Bronchial epithelial cell (primary cell): ENCODE measurements at regions not wholly inside any gene's neighbourhood (a gene's known extent, or its start where the extent isn't known, plus 50 kb on each side); places are given as distances from the start of the nearest gene placed in this dataset.

Source experiments
- DNase-seq: peaks from one replicate; pipeline ENCODE4 v3.0.0-alpha.2; 2010; ENCODE audit warnings: low read depth
- FAIRE-seq: peaks from 2 replicates; lab custom pipeline; 2011; peaks lifted over from hg19 to GRCh38; lab: Jason Lieb, UNC
- H3K27me3 ChIP-seq: 2 replicates; pipeline ENCODE4 v1.5.1; 2011; ENCODE audit warnings: low read length; ENCODE audit not compliant: control insufficient read depth, insufficient read depth
- H3K36me3 ChIP-seq: 2 replicates; pipeline ENCODE4 v1.5.1; 2011; ENCODE audit warnings: low read length; ENCODE audit not compliant: control insufficient read depth, insufficient read depth
- H3K4me3 ChIP-seq: 2 replicates; pipeline ENCODE4 v1.5.1; 2011; ENCODE audit warnings: mild to moderate bottlenecking, low read depth, low read length, control low read depth
- TF ChIP-seq, protein P1 (sequence below): IDR thresholded peaks from 2 replicates; pipeline ENCODE4 v1.5.1; 2011; ENCODE audit warnings: mild to moderate bottlenecking, moderate library complexity, low read length, control low read depth, inconsistent platforms; ENCODE audit not compliant: insufficient read depth, severe bottlenecking

GRCh38 chr4:180098586-180098985 lies 2144.6 kb upstream of the TENM3 start:
- FAIRE-seq (no peak), DNase-seq (no peak)
- no peak overlapping the region for H3K4me3 ChIP-seq
- no peaks in the 10 kb centered on the region for H3K36me3 ChIP-seq
- TF ChIP-seq, protein P1, sequence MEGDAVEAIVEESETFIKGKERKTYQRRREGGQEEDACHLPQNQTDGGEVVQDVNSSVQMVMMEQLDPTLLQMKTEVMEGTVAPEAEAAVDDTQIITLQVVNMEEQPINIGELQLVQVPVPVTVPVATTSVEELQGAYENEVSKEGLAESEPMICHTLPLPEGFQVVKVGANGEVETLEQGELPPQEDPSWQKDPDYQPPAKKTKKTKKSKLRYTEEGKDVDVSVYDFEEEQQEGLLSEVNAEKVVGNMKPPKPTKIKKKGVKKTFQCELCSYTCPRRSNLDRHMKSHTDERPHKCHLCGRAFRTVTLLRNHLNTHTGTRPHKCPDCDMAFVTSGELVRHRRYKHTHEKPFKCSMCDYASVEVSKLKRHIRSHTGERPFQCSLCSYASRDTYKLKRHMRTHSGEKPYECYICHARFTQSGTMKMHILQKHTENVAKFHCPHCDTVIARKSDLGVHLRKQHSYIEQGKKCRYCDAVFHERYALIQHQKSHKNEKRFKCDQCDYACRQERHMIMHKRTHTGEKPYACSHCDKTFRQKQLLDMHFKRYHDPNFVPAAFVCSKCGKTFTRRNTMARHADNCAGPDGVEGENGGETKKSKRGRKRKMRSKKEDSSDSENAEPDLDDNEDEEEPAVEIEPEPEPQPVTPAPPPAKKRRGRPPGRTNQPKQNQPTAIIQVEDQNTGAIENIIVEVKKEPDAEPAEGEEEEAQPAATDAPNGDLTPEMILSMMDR = no peak
- H3K27me3 ChIP-seq = no peaks in the 10 kb centered on the region

GRCh38 chr4:180099957-180100356 lies 2143.2 kb upstream of the TENM3 start:
- no peak for FAIRE-seq
- DNase-seq = no peak
- TF ChIP-seq, protein P1 = no peak

DNA sequence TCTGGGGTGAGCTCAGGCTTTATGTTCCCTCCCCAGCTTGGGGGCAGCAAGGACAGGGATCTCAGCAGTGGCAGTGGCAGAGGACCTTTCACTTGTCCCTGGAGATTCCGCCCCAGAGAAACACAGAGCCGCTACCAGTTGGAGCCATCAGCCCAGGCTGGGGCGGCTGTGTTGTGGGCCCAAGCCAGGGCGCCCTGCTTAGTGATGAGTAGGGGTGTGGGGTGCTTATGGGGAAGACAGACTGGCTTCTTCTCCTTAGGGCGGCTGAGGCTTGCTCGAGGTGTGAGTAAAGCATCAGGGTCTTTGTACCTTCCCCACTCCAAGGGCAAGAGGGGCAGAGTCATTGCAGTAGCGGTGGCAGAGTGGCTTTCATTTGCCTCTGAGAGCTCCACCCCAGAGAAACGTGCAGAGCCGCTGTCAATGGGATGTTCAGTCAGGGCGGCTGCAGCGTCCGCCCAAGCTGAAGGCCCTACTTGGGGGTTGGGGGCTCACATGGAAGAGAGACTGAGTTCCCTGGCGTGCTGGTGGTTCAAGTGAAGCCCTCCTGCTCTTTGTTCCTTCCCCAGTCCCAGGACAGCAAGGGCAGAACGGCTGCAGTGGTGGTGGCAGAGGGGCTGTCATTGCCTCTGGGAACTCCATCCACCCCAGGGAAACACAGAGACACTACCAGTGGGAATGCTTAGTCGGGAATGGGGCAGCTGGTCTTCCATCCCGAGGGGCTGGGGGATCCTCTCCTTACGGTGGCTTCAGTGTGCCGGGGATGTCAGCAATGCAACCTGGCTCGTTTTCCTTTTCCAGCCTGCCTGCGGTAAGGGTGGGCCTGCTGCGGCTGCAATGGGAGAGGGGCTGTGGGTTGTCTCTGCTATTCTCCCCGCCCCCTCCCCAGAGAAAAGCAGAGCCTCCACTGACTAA lies 2142.5 kb upstream of the TENM3 start:
- DNase-seq = no peak
- no peak for FAIRE-seq

More at GRCh38 chr4:180099957-180100356, 2143.2 kb upstream of the TENM3 start:
- H3K27me3 ChIP-seq = no peaks in the 10 kb centered on the region
- H3K36me3 ChIP-seq = no peaks in the 10 kb centered on the region
- H3K4me3 ChIP-seq = no peak overlapping the region

GRCh38 chr4:180101348-180102083 lies 2141.7 kb upstream of the TENM3 start:
- H3K27me3 ChIP-seq = no peaks in the 10 kb centered on the region
- DNase-seq (no peak), FAIRE-seq (no peak)
- no peaks in the 10 kb centered on the region for H3K36me3 ChIP-seq
- H3K4me3 ChIP-seq = no peak overlapping the region
- TF ChIP-seq, protein P1 = no peak

More for the DNA sequence above, 2142.5 kb upstream of the TENM3 start:
- Histone ChIP-seq H3K4me3 (no peak overlapping the region), H3K36me3 (no peaks in the 10 kb centered on the region), H3K27me3 (no peaks in the 10 kb centered on the region)
- TF ChIP-seq, protein P1 = no peak

GRCh38 chr4:180103794-180104193 lies 2139.4 kb upstream of the TENM3 start:
- TF ChIP-seq, protein P1 = no peak
- FAIRE-seq (no peak), DNase-seq (no peak)
- no peaks in the 10 kb centered on the region for H3K36me3 ChIP-seq
- H3K27me3 ChIP-seq = no peaks in the 10 kb centered on the region
- H3K4me3 ChIP-seq = no peak overlapping the region
